Kidney capillary endothelial cell (primary cell): ENCODE measurements at regions not wholly inside any gene's neighbourhood (a gene's known extent, or its start where the extent isn't known, plus 50 kb on each side); places are given as distances from the start of the nearest gene placed in this dataset.

ENCODE experiments used
- DNase-seq: peaks from one replicate; pipeline ENCODE4 v3.0.0-alpha.2; 2018; ENCODE audit warnings: low spot score

DNA sequence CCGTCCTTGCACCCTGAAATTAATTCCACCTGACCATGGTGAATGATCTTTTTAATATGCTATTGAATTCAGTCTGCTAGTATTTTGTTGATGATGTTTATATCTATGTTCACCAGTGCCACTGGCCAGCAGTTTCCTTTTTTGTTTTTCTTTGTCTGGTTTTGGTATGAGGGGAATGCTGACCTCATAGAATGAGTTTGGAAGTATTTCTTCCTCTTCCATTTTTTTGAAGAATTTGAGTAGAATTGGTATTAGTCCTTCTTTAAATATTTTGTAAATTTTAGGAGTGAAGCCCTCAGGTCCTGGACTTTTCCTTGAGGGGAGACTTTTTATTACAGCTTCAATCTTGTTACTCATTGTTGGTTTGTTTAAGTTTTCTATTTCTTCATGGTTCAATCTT, 231.6 kb downstream of the MRPL39 start:
- no peak for DNase-seq

DNA sequence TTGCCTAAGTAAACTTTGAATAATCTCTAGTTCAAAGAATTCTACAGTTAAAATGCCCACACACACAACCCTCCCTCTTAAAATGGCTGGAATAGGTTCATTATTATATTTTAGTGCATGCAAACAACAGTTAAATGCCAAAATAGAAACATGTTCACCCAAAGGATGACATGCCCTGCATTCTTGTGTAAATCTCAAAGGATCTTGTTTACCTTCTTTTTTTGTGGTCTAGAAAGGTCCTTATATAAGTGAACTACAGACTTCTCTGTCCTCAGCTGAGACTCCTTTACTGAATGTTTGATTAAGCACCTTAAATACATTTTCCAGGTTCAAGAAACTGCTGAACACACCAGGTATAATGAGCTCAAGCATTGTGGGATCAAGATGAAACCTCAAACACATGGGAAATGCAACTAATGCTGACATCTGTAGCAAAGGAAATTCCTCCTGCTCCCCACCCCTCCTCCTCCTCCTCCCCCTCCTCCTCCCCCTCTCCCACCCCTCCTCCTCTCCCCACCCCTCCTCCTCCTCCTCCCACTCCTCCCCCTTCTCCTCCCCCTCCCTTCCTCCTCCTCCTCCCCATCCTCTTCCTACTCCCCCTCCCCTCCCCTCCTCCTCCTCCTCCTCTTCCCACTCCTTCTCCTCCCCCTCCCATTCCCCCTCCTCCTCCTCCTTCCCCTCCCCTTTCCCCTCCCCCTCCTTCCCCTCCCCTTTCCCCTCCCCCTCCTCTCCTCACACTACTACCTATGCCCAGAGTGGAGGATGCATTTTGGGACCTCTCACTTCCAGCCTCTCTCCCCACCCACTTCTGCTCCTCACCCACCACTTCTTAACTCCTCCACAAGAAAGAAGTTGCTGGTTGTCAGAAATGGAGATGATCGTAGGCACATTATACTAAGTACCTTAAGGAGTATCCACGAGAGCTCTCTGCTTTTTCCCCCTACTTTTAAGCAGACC, 233.9 kb downstream of the MRPL39 start:
- DNase-seq = no peak

DNA sequence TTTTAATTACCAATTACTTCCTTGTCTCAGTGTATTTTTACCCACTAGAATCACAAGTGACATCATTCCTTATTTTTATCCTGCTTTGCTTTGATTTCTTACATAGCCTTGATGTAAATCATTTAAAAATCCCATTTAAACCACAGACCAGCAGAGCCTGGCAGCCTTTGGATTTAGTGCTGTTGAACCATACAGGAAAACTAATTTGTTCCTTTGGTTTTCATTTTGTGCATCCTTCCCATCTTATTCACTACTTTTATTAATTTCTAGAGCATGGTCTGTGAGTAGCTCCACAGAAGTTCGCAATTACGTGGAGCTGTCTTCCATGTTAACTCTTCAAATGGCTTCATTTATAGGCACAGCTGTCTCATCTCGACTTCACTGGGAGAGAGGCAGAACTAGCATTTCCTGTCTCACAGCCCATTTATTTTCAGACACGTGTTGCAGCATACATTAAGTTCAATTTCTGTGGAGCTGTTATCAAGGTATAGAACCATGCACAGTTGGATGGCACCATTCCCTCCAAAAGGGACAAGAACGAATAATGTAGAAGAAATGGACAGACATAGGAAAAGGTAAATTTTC, 235.3 kb downstream of the MRPL39 start:
- DNase-seq = no peak

DNA sequence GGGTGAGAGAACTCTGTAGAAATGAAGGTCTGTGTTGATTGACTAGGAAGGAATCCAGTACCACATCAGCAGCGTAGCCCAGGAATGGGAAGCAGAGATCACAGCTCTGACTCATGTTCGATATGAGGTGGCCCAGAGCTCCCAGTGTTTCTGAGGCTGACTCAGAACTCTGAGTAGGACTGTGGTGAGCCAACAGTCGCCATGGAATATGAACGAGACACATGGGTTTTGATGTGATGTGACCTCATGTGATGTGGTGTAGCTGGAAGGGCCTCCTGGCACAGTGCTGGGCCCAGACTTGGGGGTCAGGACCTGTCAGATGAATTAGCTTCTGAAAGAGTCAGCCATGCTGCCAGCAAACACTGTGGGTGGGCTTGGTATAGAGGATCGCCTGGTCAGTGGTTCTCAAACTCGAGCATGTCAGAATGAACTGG, 237.0 kb downstream of the MRPL39 start:
- DNase-seq = peak; percentile 26

DNA sequence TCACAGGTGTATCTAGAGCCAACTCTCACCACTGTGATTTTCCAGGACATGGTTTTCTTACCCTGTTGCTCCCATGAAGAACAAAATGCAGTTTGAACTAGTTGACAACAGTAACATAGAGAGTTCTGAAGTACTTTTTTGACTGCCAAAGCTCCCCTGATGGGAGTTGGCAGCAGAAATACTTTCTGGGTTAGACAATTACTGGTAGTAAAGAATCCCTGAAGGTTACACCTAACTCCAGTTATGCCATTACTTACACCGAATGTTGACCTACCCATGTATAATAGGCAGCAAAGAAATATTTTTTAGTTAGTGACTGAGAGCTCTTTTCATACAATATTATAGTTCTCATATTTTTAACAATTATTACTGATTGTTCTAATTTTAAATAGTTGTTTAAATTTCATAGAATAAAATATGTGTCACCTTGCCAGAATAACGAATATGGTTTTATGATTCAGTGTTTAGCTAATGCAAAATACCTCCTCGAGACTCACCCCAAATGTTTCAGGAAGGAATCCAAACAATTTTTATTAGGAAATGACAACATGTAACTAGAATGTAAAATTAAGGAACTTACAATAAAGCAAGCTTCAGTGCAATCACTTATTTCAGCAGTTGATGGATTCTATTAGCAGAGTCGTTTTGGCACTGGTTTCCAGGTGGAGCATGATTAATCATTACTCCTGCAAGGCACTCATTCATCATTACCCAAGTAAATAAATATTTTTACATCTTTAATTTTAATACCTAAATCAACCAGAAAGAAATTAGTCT, 237.6 kb downstream of the MRPL39 start:
- DNase-seq = no peak

DNA sequence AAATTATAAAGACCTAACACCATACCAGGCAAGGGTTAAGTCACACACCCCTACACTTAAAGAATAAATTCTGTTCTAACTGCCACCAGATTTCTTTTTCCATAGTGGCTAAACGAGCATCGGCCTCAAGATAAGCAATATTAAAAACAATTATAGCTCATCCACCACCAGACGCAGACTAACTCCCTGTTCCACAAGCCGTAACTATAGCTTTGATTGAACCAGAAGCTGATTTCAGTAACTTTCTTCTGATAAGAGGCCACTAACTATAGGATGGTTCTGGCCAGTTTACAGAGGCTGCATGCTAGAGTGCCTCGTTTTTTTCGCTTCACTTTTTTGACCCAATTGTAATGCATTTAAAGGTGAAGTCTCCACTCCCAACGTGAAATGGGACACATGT, 238.8 kb downstream of the MRPL39 start:
- DNase-seq = no peak

DNA sequence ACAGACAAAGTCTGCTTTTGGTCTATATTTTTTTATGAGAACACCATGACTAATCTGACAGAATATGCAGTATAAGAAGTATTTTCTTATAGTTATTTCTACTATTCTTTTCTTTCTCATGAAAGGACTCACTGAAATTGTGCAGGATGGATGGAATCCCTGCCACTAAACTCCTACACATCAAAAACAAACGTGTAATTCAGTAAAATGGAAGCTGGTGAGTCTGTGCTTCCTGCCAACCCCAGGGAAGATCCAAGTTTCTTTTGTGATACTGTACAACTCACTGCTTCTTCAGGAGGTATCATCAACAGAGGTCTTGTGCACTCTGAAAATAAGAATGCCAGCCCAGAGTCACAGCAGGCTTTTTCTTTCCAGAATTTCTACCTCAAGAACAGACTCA, 241.2 kb downstream of the MRPL39 start:
- DNase-seq = no peak

DNA sequence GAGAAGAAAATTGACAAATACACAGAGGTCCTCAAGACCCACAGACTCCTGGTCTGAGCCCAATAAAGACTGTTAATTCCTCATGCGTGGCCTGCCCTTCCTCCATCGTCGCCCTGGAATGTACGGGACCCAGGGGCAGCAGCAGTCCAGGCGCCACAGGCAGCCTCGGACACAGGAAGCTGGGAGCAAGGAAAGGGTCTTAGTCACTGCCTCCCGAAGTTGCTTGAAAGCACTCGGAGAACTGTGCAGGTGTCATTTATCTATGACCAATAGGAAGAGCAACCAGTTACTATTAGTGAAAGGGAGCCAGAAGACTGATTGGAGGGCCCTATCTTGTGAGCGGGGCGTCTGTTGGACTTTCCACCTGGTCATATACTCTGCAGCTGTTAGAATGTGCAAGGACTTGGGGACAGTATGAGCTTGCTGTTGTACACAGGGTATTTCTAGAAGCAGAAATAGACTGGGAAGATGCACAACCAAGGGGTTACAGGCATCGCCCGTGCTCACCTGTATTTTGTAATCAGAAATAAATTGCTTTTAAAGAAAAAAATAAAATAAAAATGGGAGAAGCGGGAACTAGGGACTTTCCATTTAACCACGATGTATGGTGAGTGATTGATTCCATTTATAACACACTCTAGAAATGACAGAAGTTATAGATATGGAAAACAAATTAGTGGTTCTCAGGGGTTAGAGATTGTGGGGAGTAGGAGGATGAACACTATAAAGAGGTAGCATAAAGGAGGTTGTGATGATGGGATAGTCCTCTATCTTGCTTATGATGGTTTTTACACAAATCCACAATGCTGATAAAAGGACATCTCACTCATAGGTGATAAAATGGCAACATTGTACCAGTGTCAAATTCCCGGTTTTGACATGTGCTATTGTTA, 244.7 kb downstream of the MRPL39 start:
- DNase-seq = no peak

DNA sequence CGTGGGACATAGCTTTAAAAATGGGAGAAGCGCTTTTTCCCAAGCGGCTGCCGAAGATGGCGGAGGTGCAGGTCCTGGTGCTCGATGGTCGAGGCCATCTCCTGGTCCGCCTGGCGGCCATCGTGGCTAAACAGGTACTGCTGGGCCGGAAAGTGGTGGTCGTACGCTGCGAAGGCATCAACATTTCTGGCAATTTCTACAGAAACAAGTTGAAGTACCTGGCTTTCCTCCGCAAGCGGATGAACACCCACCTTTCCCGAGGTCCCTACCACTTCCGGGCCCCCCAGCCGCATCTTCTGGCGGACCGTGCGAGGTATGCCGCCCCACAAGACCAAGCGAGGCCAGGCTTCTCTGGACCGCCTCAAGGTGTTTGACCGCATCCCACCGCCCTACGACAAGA, 245.5 kb downstream of the MRPL39 start:
- no peak for DNase-seq

DNA sequence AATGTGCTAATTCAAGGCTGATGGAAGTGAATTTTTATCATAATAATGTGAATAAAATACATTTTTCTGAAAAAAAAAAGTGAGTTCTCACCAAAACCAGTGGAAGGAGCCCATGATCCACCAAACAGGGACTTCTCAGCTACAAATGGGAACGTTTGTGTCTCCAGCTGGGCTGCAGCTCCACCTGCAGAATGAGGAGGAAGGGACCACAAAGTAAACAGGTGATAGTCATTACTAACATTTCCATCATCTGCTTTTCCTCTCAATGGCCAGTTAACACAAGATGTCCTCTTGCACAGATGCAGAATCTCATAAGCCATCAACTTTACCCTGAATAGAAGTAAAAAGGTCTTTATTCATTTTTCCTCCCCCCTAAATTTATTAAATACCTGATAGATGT, 246.2 kb downstream of the MRPL39 start:
- no peak for DNase-seq

DNA sequence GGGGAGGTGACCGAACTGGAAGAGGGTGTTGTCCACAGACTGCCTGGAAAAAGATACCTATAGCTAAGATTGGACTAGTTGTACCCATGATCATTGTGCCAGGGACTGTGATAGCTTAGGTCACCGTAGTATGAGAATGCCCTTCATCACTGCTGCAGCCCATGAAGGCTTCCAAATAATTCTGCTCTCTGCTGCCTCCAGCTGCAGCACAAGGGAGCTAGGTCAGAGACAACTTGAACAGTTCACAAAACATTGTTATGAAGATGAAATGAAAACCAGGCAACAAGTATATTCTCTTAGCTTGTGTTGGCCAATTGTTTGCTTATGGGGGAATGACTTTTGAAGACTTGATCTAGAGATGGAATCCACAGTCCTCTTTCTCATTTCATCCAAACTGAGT, 246.7 kb downstream of the MRPL39 start:
- DNase-seq = no peak

DNA sequence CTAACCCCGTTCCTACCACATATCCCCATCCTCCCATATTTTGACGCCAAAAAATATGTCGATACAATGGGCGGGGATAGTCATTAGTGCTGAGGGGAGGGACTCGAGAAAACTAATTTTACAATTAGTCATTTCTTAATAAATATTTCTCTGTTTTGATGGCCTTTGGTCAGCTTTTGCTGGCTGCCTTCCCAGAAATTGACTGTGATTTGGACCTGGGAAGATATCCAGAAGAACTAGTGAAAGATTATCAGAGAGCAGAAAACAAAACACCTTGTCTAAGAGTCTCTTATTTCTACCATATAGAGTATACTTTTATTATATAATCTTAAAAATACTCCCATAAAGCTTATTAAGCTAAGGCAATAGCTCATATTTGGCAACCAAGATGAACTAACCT, 247.6 kb downstream of the MRPL39 start:
- no peak for DNase-seq

DNA sequence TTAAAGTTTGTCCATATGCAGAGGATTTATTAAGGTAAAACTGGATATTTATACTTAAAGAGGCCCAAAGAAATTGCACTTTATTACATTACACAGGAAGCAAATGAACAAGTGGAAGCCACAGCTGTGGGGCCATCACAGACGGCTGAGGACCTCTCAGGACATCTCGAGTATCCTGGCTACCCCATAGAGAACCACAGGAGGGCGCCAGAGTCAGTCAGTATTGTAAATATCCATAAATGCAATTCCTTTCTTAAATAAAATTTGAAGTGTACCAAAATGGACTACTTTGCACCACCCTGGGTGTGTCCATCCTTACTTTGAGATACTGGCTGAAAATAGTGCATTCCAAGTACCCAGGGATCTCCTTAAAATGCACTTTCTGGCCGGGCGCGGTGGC, 257.2 kb downstream of the MRPL39 start:
- DNase-seq = no peak

DNA sequence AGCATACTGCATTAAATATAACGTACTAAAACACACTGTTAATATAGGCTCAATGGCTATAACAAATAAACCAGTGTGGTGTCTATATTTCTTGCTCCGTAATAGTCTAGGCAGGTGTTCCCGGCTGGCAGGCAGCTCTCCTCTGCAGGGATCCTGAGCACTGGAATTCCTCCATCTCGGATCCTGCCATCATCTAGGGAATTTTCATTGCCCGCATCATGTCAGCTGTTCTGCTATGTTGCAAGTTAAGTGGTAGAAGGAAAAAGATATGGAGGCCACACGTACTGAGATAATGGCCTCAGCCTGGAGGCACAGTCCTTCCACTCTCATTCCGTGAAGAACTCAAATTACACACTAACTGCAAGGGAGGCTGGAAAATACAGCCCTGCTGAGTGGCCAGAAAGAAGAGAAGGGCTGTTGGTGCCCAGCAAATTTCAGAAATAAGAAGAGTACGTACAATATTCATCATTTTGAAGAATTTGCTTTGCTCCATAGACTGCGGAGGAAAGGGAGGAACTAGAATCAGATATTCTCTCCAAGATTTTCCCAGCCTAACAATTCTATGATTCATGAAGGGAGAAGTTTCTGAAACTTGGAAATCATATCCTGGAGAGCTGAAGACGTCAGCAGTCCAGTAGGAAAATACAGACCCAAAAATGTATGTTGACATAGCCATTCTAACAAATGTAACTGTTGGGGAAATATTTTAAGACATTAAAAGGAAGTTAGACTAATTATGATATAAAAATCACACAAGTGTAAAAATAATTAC, 263.3 kb downstream of the MRPL39 start:
- no peak for DNase-seq

DNA sequence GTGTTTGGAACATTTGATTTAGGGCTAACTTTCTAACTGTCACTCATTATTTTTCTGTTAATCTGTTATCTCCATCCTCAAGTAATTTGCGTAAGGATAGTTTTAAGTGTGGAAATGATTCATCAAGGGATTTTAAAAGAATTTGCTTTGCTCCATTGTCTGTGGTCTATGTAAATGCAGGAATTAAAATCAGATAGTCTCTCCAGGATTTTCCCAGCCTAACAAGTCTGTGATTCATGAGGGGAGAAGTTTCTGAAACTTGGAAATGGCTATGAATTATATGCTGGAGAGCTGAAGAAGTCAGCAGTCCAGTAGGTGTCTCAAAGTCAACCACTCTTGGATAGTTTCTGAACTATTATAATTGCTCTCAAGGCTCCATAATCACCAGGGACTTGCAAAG, 264.5 kb downstream of the MRPL39 start:
- DNase-seq = no peak

DNA sequence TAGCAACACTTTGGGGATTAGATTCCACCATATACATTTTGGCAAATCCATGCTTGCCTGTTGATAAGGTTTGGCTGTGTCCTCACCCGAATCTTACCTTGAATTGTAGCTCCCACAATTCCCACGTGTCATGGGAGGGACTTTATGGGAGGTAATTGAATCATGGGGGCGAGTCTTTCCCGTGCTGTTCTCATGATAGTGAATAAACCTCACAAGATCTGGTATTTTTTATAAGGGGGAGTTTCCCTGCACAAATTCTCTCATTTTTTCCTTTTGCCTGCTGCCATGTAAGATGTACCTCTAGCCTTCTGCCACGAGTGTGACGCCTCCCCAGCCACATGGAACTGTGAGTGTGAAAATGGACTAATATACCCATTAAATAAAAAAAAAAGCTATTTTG, 265.3 kb downstream of the MRPL39 start:
- DNase-seq = no peak

DNA sequence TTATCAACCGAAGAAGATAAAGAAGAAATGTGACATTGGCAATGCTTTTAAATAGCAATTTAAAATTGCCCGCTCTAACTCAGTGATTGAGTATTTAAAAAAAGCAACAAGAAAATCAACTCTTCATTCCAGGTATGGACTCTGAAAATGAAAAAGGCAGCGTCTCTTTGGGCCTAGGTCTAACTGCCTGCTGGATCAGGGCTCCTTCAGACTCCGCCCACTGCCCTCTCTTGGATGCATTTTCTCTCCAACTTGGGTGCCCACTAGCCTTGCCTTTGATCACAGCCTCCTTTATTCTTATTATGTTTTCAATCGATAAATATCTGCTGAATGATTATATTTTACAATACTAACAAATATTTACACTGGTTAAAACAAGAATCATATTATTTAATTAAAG, 268.9 kb downstream of the MRPL39 start:
- no peak for DNase-seq

DNA sequence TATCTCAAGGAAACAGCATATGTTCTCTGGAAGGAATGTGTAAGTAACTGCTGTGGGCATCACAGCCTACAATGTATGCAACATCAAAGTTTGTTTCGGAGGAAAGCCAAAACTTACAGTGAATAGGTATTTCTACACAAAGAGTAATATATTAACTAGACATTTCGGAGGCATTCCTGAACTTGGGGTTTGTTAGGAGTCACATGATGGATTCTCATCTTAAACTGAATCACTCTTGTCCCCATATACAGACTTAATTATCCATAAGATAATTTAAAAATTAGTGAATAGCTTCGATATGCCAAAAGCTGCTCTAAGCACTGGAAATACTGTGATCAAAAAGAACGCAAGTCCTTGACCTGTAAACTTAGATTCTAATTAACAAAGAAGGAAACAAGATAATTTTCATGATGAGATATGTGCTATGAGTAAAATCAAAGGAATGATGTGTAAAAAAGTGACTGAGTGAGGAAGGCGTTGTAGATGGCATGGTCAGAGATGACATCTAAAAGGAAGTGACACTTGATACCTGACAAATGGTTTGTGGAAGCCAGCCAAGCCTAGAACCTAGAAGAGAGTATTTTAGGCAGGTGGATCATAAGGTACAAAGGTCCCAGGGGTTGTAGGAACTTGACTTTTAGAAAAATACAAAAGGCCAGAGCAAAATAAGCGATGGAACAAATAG, 273.1 kb downstream of the MRPL39 start:
- DNase-seq = no peak

DNA sequence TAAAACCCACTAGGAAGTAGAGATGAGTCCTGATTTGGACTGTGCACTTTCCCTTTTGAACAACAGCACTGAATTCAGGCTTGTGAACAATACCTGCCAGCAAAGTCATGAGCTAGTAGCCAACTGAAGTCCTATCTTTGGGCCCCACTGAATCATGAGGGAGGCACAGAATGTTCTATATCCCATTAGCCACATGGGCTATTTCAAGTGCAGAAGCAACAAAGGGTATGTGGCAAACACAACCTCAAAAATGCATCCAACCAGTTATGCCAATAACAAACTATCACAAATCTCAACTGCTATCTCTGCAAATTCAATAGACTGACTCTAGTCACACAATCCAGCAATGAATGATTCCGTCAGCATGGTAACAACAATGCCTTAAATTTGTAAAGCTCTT, 276.0 kb downstream of the MRPL39 start:
- DNase-seq = no peak

DNA sequence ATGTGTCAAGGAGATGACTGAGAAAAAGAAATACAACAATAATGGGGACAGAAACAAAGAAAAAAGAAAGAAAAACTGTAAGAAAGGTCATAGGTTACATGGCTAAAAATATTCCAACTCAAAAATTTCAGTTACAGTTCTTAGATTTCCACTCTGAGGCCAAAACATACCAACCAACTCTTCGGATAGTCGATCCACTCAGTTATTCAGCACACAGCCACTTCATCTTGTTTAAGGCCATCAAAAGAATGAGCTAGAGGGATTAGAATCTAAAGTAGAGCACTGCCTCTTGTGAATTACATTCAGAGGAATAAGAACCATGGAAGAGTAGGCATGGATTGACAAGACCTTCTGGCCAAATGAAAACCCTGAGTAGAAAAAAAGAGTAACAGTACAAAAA, 277.0 kb downstream of the MRPL39 start:
- no peak for DNase-seq
